Activated effector memory CD4-positive, alpha-beta T cell treated with anti-CD3 and anti-CD28 coated beads, Interleukin-2, amount 50 U/mL, for 16 hours (primary cell): ENCODE measurements at regions not wholly inside any gene's neighbourhood (a gene's known extent, or its start where the extent isn't known, plus 50 kb on each side); places are given as distances from the start of the nearest gene placed in this dataset.

ENCODE experiments used
- DNase-seq: peaks from one replicate; pipeline ENCODE4 v3.0.0-alpha.2; 2020

DNA sequence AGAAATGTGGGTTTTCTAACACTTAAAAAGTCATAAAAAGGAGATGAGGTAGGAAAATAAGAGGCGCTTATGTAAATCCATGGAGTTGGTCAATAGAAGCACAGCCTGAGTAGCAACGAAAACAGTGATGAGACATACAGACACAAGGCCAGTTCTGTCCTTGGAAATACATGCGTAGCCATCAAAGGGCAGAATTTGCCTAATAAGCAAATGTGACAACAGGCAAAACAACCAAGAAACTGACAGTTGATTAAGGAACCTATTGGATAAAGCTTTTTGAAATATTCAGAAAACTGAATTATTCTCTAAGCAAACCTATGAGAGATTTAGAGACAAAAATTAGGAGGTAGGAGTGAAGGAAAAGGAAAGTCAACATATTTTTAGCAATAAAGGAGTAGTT is 586.3 kb downstream of the PLCL1 start:
- DNase-seq, result no peak

DNA sequence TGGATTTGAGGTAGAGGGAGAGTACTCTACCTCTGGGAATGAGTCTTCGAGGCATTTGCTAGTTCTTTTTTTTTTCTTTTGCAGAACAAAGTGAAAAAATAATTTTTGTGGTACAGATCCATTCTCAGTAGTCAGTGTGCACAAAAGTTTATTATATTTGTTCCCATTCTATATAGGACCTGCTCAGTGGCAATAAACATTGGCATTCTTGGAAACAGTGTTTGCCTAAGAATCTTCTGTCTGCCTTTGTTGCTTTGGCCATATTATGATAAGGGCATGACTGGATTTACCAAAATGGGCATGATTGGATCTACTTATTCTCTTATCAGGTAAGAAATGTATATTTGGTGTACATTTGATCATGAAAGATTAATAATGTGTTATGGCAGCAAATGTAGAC is 583.3 kb downstream of the PLCL1 start:
- no peak for DNase-seq

DNA sequence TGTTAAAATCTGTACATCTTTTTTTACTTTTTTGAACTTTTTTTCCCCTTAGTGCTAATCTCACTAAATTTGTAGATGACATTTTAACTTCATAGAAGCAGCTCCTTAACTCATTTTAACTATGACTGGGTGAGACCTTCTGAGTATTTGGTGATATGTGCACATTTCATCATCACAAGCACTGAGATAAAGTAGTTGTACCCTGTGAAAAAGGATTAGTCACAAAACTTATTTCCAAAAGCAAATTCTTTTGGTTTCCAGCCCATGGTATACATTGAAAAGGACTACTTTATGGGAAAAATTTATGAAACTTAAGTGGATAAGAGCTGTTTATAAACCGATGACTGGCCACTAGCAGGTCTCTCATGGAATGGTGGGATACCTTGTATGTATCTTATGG is 581.5 kb downstream of the PLCL1 start:
- DNase-seq, result no peak

GRCh38 chr2:198385326-198385725 is 580.9 kb downstream of the PLCL1 start:
- DNase-seq, result no peak

GRCh38 chr2:198383392-198383791 is 579.0 kb downstream of the PLCL1 start:
- no peak for DNase-seq

DNA sequence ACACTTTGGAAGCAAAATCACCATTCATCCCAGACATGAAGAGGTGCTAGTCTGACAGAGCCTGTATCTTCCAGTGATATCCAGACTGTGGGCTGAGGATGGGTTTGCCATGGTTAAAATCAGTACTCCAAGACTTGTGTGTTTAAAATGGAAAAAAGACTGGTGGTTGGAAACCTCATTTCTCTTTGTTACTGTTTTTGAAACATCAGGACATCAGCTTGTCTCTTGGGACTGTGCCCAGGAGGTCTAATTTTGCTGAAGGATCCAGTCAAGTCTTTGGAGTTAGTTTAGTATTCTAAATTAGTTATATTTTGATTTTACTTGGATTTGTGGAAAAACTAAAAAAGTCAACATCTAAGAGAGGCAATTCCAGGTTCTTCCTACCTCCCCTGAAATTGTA is 578.4 kb downstream of the PLCL1 start:
- no peak for DNase-seq

DNA sequence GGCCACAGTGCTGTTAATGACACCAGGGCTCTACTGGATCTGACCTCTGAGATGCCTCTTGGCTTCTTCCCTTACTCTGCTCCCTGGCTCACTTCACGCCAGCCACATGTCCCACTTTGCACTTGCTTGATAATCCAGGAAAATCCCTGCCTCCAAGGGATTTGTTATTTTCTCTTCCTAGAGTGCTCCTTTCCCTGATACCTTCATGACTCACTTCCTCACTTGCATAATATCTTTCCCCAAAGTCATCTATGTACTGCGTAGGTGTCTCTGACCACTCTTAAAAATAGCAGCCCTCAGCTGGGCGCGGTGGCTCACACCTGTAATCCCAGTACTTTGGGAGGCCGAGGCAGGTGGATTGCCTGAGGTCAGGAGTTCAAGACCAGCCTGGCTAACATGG is 572.3 kb downstream of the PLCL1 start:
- no peak for DNase-seq

GRCh38 chr2:198375083-198375410 is 570.7 kb downstream of the PLCL1 start:
- no peak for DNase-seq

GRCh38 chr2:198374375-198375082 is 570.1 kb downstream of the PLCL1 start:
- no peak for DNase-seq

- no peak for DNase-seq
Measured at GRCh38 chr2:198371921-198372543, 567.6 kb downstream of the PLCL1 start.

- no peak for DNase-seq
Measured at GRCh38 chr2:198371329-198371728, 566.9 kb downstream of the PLCL1 start.

GRCh38 chr2:198368089-198368488 is 563.7 kb downstream of the PLCL1 start:
- DNase-seq, result no peak

DNA sequence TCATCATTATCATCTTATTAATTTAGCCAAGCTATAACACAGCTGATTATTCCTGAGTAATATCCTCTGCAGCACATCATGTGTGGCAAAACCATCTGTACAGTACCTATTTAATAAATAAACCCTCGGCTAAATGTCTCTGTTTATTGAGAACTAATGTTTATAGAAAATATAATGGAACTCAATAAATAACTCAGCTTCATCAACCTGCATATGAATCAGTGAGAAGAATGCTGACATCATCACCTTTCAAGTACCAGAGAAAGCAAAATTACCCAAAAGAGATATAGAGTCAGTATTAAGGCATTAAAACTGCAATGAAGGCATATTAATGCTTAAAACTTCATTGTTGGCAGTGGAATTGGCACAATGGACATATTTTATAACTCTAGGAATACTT is 558.3 kb downstream of the PLCL1 start:
- no peak for DNase-seq

DNA sequence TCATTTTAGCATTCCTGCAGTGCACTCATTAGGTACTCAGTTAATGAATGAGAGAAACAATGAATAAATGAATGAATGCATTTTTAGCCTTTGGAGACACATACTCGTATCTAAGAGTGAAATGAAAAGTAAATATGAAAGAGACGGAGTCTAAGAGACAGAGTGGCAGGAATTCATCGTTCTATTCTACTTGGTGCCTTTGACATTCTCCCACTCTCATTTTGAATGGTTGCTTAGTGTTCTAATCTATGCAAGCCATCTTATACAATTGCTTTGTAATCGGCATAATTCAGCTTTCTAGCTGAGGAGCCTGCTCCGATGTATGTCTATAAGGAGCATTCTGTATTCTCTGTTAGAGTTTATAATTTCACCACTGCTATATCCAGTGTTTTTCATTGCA is 554.9 kb downstream of the PLCL1 start:
- no peak for DNase-seq

DNA sequence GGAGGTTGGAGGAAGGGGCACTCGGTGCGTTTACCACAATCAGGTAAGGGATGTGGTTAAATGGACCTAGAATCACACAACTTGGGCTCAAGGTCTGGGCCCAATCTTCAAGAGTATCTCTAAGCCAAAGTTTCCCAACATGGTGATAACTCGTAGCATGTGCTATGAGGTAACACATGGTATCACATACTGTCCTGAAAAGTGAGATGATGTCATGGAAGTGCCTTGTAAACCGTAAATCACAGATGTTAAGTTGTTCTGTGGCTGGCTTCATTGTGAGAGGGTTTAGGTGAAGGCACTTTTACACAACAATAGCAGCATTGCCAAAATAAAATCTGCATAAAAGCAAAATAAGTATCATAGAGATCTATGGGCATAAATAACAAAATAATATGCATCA is 551.8 kb downstream of the PLCL1 start:
- no peak for DNase-seq

GRCh38 chr2:198351647-198352046 is 547.3 kb downstream of the PLCL1 start:
- DNase-seq, result no peak

DNA sequence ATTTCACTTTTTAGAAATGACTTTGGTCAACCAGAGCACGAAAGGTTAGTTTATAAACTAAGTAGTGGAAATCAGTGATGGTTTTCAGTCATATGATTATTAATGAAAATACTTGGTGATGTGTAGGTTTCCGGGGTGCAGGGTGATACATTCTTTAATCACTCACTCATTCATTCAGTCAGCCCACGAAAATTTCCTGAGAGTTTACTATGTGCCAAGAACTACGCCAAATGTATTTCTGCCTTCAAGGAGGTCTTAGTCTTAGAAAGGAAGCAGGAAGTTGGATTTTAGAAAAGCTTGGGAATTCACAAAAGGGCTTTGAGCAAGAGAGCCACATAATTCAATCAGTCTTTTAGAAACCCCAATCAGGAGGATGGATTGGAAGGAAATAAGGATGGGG is 543.6 kb downstream of the PLCL1 start:
- DNase-seq, result no peak

GRCh38 chr2:198347349-198347748 is 543.0 kb downstream of the PLCL1 start:
- no peak for DNase-seq

DNA sequence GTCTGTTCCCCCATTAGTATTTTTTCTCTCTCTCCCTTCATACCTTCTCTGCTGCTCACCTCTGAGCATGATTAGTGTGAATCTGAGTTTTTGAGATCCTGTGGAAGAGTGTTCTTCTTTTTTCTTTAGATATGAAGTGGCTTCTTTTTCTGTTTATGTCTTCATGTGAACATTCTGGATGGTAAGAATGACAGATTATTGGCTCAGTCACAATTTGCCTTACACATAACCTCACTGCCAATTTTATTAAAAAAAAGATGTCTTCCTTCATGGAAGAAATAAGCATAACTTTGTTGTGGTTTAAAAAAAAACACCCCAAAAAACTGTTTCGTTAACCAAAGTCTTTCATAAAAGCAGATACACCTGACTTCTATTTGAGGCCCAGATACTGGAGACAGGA is 539.1 kb downstream of the PLCL1 start:
- no peak for DNase-seq

- DNase-seq, result no peak
Measured at GRCh38 chr2:198340846-198341245, 536.5 kb downstream of the PLCL1 start.

DNA sequence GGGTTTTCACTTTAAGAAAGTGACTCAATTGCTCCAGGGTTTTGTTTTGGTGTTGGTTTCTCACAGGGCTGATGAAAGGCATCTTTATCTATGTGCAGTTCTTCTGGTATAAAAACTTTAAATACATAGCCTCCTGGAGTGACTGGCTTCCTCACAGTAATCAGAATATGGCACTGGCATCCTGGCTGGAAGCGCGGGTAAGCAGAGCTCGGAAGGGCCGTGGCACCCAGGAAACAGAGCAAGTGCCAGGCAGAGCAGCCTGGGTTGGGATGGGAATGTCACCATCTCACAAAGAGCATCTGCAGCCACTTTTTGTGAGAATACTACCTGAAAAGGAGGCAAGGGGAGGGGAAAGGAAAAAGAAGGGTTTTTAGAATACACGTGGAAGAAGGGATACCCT is 534.7 kb downstream of the PLCL1 start:
- no peak for DNase-seq

DNA sequence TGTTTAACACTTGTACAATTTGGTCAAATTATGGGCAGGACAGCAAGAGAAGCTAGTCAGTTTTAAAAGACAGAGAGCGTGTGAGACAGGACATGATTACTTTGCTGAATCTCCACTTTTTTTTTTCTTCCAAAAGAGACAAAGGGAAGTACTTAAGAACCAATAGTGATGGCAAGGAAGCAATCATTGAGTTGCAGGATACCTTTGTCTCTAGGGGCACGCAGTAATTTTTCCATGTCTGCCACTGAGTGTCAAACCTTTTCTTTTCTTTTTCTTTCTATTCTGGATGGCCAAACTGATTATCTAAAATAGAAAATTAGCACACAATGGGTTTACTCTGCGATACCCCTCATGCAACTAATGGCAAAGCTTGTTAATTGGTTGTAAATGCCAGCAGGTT is 533.0 kb downstream of the PLCL1 start:
- DNase-seq, result no peak

GRCh38 chr2:198328454-198328853 is 524.1 kb downstream of the PLCL1 start:
- DNase-seq, result no peak

- no peak for DNase-seq
Measured at GRCh38 chr2:198327526-198327925, 523.1 kb downstream of the PLCL1 start.

DNA sequence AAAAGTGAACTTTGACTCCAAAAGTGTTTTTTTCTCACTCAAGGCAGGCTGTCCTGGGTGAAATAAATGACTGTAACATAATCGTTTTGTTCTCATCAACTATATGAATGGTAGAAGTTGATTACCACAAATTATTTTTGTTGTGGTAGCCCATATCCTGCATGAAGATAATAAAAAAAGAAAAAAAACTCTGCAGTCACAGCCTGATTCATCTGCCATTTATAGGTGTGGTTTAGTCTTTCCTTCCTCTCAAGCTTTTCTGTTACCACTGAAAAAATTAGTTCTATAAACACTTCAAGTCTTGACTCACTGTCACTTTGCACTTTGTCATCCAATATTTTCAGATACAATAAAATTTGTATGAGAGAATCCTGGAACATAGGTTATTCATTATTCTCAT is 522.0 kb downstream of the PLCL1 start:
- DNase-seq, result no peak
